Keratinocyte (primary cell): ENCODE measurements at regions not wholly inside any gene's neighbourhood (a gene's known extent, or its start where the extent isn't known, plus 50 kb on each side); places are given as distances from the start of the nearest gene placed in this dataset.

Experiments
- DNase-seq: peaks from one replicate; pipeline ENCODE4 v3.0.0-alpha.2; 2011; ENCODE audit warnings: low read depth, missing footprints, low spot score
- FAIRE-seq: peaks from 2 replicates; lab custom pipeline; 2011; peaks lifted over from hg19 to GRCh38; lab: Jason Lieb, UNC
- H2AFZ ChIP-seq: 2 replicates; pipeline ENCODE4 v1.6.0; 2012; ENCODE audit warnings: low read length, control low read depth, inconsistent platforms; ENCODE audit not compliant: control insufficient read depth
- H3K27ac ChIP-seq: 2 replicates; pipeline ENCODE4 v1.5.1; 2011; ENCODE audit warnings: low read length; ENCODE audit not compliant: control insufficient read depth, insufficient read depth
- H3K27me3 ChIP-seq: 3 replicates; pipeline ENCODE4 v1.6.0; 2011; ENCODE audit warnings: low read length; ENCODE audit not compliant: control insufficient read depth, insufficient read depth; ENCODE audit errors: extremely low read depth
- H3K36me3 ChIP-seq, 2 experiments: 2 replicates in 1 of 2; 3 replicates in 1 of 2; pipeline ENCODE4 v1.5.1; 2011; ENCODE audit warnings: low read length in 2 of 2, mild to moderate bottlenecking in 1 of 2; ENCODE audit not compliant: control insufficient read depth in 2 of 2, insufficient read depth in 2 of 2; ENCODE audit errors: extremely low read depth in 1 of 2
- H3K4me1 ChIP-seq: 3 replicates; pipeline ENCODE4 v1.5.1; 2011; ENCODE audit warnings: low read length; ENCODE audit not compliant: control insufficient read depth, insufficient read depth; ENCODE audit errors: extremely low read depth
- H3K4me2 ChIP-seq: 3 replicates; pipeline ENCODE4 v1.6.0; 2011; ENCODE audit warnings: low read depth, low read length; ENCODE audit not compliant: control insufficient read depth, insufficient read depth; ENCODE audit errors: extremely low read depth
- H3K4me3 ChIP-seq, 3 experiments: fragments of 200-600 bp in 1 of 3; sonication (generic) in 1 of 3; 2 replicates in 2 of 3; 3 replicates in 1 of 3; pipeline ENCODE4 v1.5.1; 2011 to 2016; ENCODE audit warnings: low read length in 3 of 3, mild to moderate bottlenecking in 3 of 3, control low read depth in 2 of 3, inconsistent platforms in 1 of 3, low read depth in 1 of 3, mixed read lengths in 1 of 3, mixed run types in 1 of 3, moderate library complexity in 1 of 3; ENCODE audit not compliant: control insufficient read depth in 2 of 3, insufficient read depth in 2 of 3; ENCODE audit errors: extremely low read depth in 1 of 3
- H3K79me2 ChIP-seq: 2 replicates; pipeline ENCODE4 v1.6.0; 2012; ENCODE audit warnings: low read length; ENCODE audit not compliant: control insufficient read depth, insufficient read depth
- H3K9ac ChIP-seq: 3 replicates; pipeline ENCODE4 v1.6.0; 2011; ENCODE audit warnings: low read length; ENCODE audit not compliant: control insufficient read depth, insufficient read depth; ENCODE audit errors: extremely low read depth
- H3K9me1 ChIP-seq: 3 replicates; pipeline ENCODE4 v1.6.0; 2011; ENCODE audit warnings: low read length; ENCODE audit not compliant: control insufficient read depth, insufficient read depth; ENCODE audit errors: extremely low read depth
- H3K9me3 ChIP-seq: 2 replicates; pipeline ENCODE4 v1.5.1; 2012; ENCODE audit warnings: low read depth, low read length; ENCODE audit not compliant: control insufficient read depth
- H4K20me1 ChIP-seq: 3 replicates; pipeline ENCODE4 v1.6.0; 2011; ENCODE audit warnings: low read length; ENCODE audit not compliant: control insufficient read depth, insufficient read depth; ENCODE audit errors: extremely low read depth
- CTCF ChIP-seq, 3 experiments: IDR thresholded peaks in 1 of 3; conservative IDR thresholded peaks in 1 of 3; optimal IDR thresholded peaks in 1 of 3; 2 replicates in 2 of 3; 3 replicates in 1 of 3; pipeline versions ENCODE3 to v1.5.1; 2011; ENCODE audit warnings: low read length in 3 of 3, mild to moderate bottlenecking in 3 of 3, moderate library complexity in 2 of 3, control low read depth in 1 of 3, inconsistent platforms in 1 of 3; ENCODE audit not compliant: insufficient read depth in 2 of 3; ENCODE audit errors: extremely low read depth in 1 of 3
- EZH2 ChIP-seq: IDR thresholded peaks from one replicate; pipeline ENCODE4 v1.6.1; 2012; ENCODE audit warnings: inconsistent platforms, mild to moderate bottlenecking, low read length, moderate library complexity
- dilution Hi-C: fragments of 300-500 bp; cut with MboI; formaldehyde crosslinking; loops from one replicate; pipeline ENCODE4 v1.7.0; 2020; ENCODE audit warnings: low sequenced_read_pairs; ENCODE audit not compliant: extremely low pct_ligation_motif_present

- Histone ChIP-seq H4K20me1 (no peaks in the 10 kb centered on the region), H3K9me1 (no peaks in the 10 kb centered on the region), H3K4me2 (no peak overlapping the region), H3K36me3 (no peaks in the 10 kb centered on the region), H3K27me3 (no peaks in the 10 kb centered on the region), H3K27ac (no peak overlapping the region), H3K4me3 (no peak overlapping the region), H3K9ac (no peak overlapping the region), H2AFZ (no peak overlapping the region), H3K9me3 (peaks cover 5% of the 10 kb centered on the region), H3K4me1 (no peaks in the 10 kb centered on the region), H3K79me2 (no peaks in the 10 kb centered on the region)
- DNase-seq (no peak), FAIRE-seq (no peak)
- dilution Hi-C loops = no loop called here
- no peak for TF ChIP-seq EZH2
- no peak for TF ChIP-seq CTCF (optimal IDR thresholded peaks at IDR 0.05 in 1 of 3, IDR thresholded peaks at IDR 0.05 in 1 of 3, conservative IDR thresholded peaks at IDR 0.05 in 1 of 3; ENCODE audit: extremely low read depth in 1 of 3, insufficient read depth in 2 of 3, low read length in 3 of 3)
Measured at GRCh38 chr16:66023481-66023880, 343.0 kb upstream of the CDH5 start.

GRCh38 chr16:66020642-66021041, 345.8 kb upstream of the CDH5 start:
- H3K27ac ChIP-seq = no peak overlapping the region
- no peaks in the 10 kb centered on the region for H3K9me1 ChIP-seq
- no peaks in the 10 kb centered on the region for H3K36me3 ChIP-seq
- dilution Hi-C loops = no loop called here
- H4K20me1 ChIP-seq = no peaks in the 10 kb centered on the region
- H3K4me1 ChIP-seq = no peaks in the 10 kb centered on the region
- no peaks in the 10 kb centered on the region for H3K79me2 ChIP-seq
- no peak overlapping the region for H3K9ac ChIP-seq
- no peak for FAIRE-seq
- H2AFZ ChIP-seq = no peak overlapping the region
- no peak for DNase-seq
- H3K27me3 ChIP-seq = no peaks in the 10 kb centered on the region
- H3K4me3 ChIP-seq = no peak overlapping the region
- TF ChIP-seq CTCF (optimal IDR thresholded peaks at IDR 0.05 in 1 of 3, IDR thresholded peaks at IDR 0.05 in 1 of 3, conservative IDR thresholded peaks at IDR 0.05 in 1 of 3; ENCODE audit: extremely low read depth in 1 of 3, insufficient read depth in 2 of 3, low read length in 3 of 3) (no peak), EZH2 (no peak)
- no peak overlapping the region for H3K4me2 ChIP-seq
- H3K9me3 ChIP-seq = peaks cover 5% of the 10 kb centered on the region
